IMR-90 (cell line): ENCODE measurements at regions not wholly inside any gene's neighbourhood (a gene's known extent, or its start where the extent isn't known, plus 50 kb on each side); places are given as distances from the start of the nearest gene placed in this dataset.

Experiments
- CHD1 ChIP-seq: IDR thresholded peaks from 2 replicates; pipeline ENCODE4 v1.6.1; 2012; ENCODE audit warnings: low read depth, low read length, improper control_type of control experiment
- MXI1 ChIP-seq: IDR thresholded peaks from 2 replicates; pipeline ENCODE4 v1.6.1; 2012; ENCODE audit warnings: low read depth, mild to moderate bottlenecking, low read length, moderate library complexity, borderline replicate concordance
- POLR2A ChIP-seq: IDR thresholded peaks from 2 replicates; pipeline ENCODE4 v1.6.1; 2012; ENCODE audit warnings: mild to moderate bottlenecking, low read depth, low read length
- TF ChIP-seq, protein P1 (sequence below): conservative IDR thresholded peaks from 2 replicates; pipeline ENCODE4 v1.5.1; 2012; ENCODE audit warnings: mild to moderate bottlenecking, low read depth, low read length, improper control_type of control experiment

DNA sequence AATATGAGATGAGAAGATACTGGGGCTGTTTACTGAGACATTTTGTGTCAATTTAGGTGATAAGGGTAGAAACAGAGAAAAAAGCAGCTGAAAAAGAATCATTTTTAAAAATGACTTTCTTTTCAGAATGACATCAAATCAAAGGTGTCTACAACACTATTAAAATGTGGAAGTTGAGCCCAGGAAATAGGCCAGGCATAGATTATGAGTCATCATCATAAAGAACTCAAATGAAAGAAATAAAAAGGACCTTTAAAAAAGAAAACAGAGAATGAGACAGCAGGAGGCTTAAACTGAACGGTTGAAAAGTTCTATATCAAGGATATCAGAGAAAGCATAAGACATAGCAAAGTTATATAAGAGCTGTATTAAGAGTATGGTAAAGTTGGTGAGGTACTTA, 442.5 kb downstream of the CNTN6 start:
- TF ChIP-seq POLR2A (no peak), CHD1 (no peak), MXI1 (no peak)
- TF ChIP-seq, protein P1, sequence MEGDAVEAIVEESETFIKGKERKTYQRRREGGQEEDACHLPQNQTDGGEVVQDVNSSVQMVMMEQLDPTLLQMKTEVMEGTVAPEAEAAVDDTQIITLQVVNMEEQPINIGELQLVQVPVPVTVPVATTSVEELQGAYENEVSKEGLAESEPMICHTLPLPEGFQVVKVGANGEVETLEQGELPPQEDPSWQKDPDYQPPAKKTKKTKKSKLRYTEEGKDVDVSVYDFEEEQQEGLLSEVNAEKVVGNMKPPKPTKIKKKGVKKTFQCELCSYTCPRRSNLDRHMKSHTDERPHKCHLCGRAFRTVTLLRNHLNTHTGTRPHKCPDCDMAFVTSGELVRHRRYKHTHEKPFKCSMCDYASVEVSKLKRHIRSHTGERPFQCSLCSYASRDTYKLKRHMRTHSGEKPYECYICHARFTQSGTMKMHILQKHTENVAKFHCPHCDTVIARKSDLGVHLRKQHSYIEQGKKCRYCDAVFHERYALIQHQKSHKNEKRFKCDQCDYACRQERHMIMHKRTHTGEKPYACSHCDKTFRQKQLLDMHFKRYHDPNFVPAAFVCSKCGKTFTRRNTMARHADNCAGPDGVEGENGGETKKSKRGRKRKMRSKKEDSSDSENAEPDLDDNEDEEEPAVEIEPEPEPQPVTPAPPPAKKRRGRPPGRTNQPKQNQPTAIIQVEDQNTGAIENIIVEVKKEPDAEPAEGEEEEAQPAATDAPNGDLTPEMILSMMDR = no peak
